ENCODE measurements at regions not wholly inside any gene's neighbourhood (a gene's known extent, or its start where the extent isn't known, plus 50 kb on each side); places are given as distances from the start of the nearest gene placed in this dataset.

- no peak overlapping the region for H3K27ac ChIP-seq
- no peak for DNase-seq (ENCODE audit: low read depth, low spot score)
These were observed 126.1 kb downstream of the SEC14L1 start for GRCh38 chr17:77266891-77267341.

GRCh38 chr17:77269696-77270681, 129.2 kb downstream of the SEC14L1 start:
- H3K27ac ChIP-seq, result no peak overlapping the region
- DNase-seq (ENCODE audit: low read depth, low spot score), result no peak

GRCh38 chr17:77271411-77271810, 130.6 kb downstream of the SEC14L1 start:
- DNase-seq (ENCODE audit: low read depth, low spot score), result no peak
- H3K27ac ChIP-seq, result peak overlapping the region; percentile 2

- no peak for DNase-seq (ENCODE audit: low read depth, low spot score)
- no peak overlapping the region for H3K27ac ChIP-seq
These were observed 132.8 kb downstream of the SEC14L1 start for GRCh38 chr17:77273397-77274085.

- no peak overlapping the region for H3K27ac ChIP-seq
- no peak for DNase-seq (ENCODE audit: low read depth, low spot score)
These were observed 133.5 kb downstream of the SEC14L1 start for GRCh38 chr17:77274096-77274845.

- H3K27ac ChIP-seq, result peak overlapping the region; percentile 100
- no peak for DNase-seq (ENCODE audit: low read depth, low spot score)
These were observed 138.9 kb downstream of the SEC14L1 start for GRCh38 chr17:77279448-77280303.

GRCh38 chr17:77280304-77281121, 139.7 kb downstream of the SEC14L1 start:
- peak overlapping the region; percentile 100 for H3K27ac ChIP-seq
- DNase-seq (ENCODE audit: low read depth, low spot score), result peak; percentile 64

GRCh38 chr17:77281122-77281903, 140.5 kb downstream of the SEC14L1 start:
- H3K27ac ChIP-seq, result peak overlapping the region; percentile 100
- DNase-seq (ENCODE audit: low read depth, low spot score), result no peak

GRCh38 chr17:77281904-77282367, 141.2 kb downstream of the SEC14L1 start:
- no peak for DNase-seq (ENCODE audit: low read depth, low spot score)
- peak overlapping the region; percentile 100 for H3K27ac ChIP-seq

GRCh38 chr17:77282524-77283515, 142.1 kb downstream of the SEC14L1 start:
- DNase-seq (ENCODE audit: low read depth, low spot score), result no peak
- peak overlapping the region; percentile 100 for H3K27ac ChIP-seq

GRCh38 chr17:77284023-77284617, 143.4 kb downstream of the SEC14L1 start:
- H3K27ac ChIP-seq, result peak overlapping the region; percentile 100
- DNase-seq (ENCODE audit: low read depth, low spot score), result no peak

- H3K27ac ChIP-seq, result peak overlapping the region; percentile 100
- peak; percentile 94 for DNase-seq (ENCODE audit: low read depth, low spot score)
These were observed 145.0 kb downstream of the SEC14L1 start for GRCh38 chr17:77285594-77286390.

- DNase-seq (ENCODE audit: low read depth, low spot score), result no peak
- peak overlapping the region; percentile 100 for H3K27ac ChIP-seq
These were observed 145.5 kb downstream of the SEC14L1 start for GRCh38 chr17:77286391-77286640.

GRCh38 chr17:77286641-77287431, 146.1 kb downstream of the SEC14L1 start:
- peak; percentile 91 for DNase-seq (ENCODE audit: low read depth, low spot score)
- peak overlapping the region; percentile 100 for H3K27ac ChIP-seq
